ENCODE measurements at regions not wholly inside any gene's neighbourhood (a gene's known extent, or its start where the extent isn't known, plus 50 kb on each side); places are given as distances from the start of the nearest gene placed in this dataset.

GRCh38 chr2:71965530-71965929 is 182.1 kb downstream of the CYP26B1 start (continued):
- TF ChIP-seq BATF2 (CRISPR knock-in tag; IDR thresholded peaks at IDR 0.05), result no peak

GRCh38 chr2:71962911-71963694 is 184.6 kb downstream of the CYP26B1 start:
- CTCF ChIA-PET (ENCODE audit: low intra/inter-chr PET ratio, low total read pairs), result no interaction called here
- Histone ChIP-seq H4K20me1 (ENCODE audit: insufficient read depth, low read length) (no peaks in the 10 kb centered on the region), H3K9me3 (ENCODE audit: low read length) (peaks cover 11% of the 10 kb centered on the region), H3K27ac (ENCODE audit: extremely low read length, insufficient read depth, low read length) (no peak overlapping the region), H3K4me1 (ENCODE audit: insufficient read depth, low read length) (0 out of 2 replicates have a peak, but pooled peaks cover 7% of the 10 kb centered on the region), H3K4me2 (ENCODE audit: low read depth, low read length) (no peak overlapping the region), H3K79me2 (ENCODE audit: insufficient read depth, low read length) (no peaks in the 10 kb centered on the region), H3K9ac (ENCODE audit: insufficient read depth, low read depth, low read length) (no peak overlapping the region), H3K36me3 (replicated peaks in 1 of 2; ENCODE audit: control insufficient read depth in 1 of 2, insufficient read depth in 2 of 2, low read length in 2 of 2) (no peaks in the 10 kb centered on the region), H2AFZ (ENCODE audit: low read length) (no peak overlapping the region), H3K27me3 (ENCODE audit: control insufficient read depth in 1 of 2, insufficient read depth in 2 of 2, low read length in 2 of 2) (peaks cover 0 to 32% of the 10 kb centered on the region in 2 experiments; a peak in 4 of 5 replicates), H3K4me3 (replicated peaks in 1 of 3; ENCODE audit: insufficient read depth in 1 of 3, low read depth in 2 of 3, low read length in 3 of 3) (no peak overlapping the region)
- intact Hi-C loops (cut with micrococcal nuclease; ENCODE audit: unreplicated experiment), result no loop called here
- 3% methylated on average over 9 of the region's 10 CpGs for WGBS (ENCODE audit: low lambda C conversion rate)
- no TSS peak for BruUV-seq (replicated peaks)
- ATAC-seq (no peak), DNase-seq (ENCODE audit: low spot score) (no peak), FAIRE-seq (no peak)
- TF ChIP-seq SSRP1 (CRISPR knock-in tag; IDR thresholded peaks at IDR 0.05), result no peak
- no peak for TF ChIP-seq CENPT (CRISPR knock-in tag; IDR thresholded peaks at IDR 0.05; ENCODE audit: low read depth)
- no peak for TF ChIP-seq SMC3 (IDR thresholded peaks at IDR 0.05; ENCODE audit: low read length)
- no peak for TF ChIP-seq PHB2 (IDR thresholded peaks at IDR 0.05; ENCODE audit: partially characterized antibody)
- no peak for TF ChIP-seq ZFX (CRISPR knock-in tag; IDR thresholded peaks at IDR 0.05; ENCODE audit: low read depth)
- TF ChIP-seq ZNF382 (CRISPR knock-in tag; IDR thresholded peaks at IDR 0.05; ENCODE audit: borderline replicate concordance), result no peak
- no peak for TF ChIP-seq TEAD3 (CRISPR knock-in tag; optimal IDR thresholded peaks at IDR 0.05; ENCODE audit: borderline replicate concordance)
- TF ChIP-seq RFXANK (CRISPR knock-in tag; IDR thresholded peaks at IDR 0.05), result no peak
- no peak for TF ChIP-seq HNF1A (IDR thresholded peaks at IDR 0.05; ENCODE audit: low read depth)
- no peak for TF ChIP-seq HNF1A (CRISPR knock-in tag; IDR thresholded peaks at IDR 0.05; ENCODE audit: borderline replicate concordance)
- TF ChIP-seq SP4 (CRISPR knock-in tag; IDR thresholded peaks at IDR 0.05), result no peak
- TF ChIP-seq YEATS2 (CRISPR knock-in tag; IDR thresholded peaks at IDR 0.05; ENCODE audit: borderline replicate concordance), result no peak
- no peak for TF ChIP-seq PAF1 (CRISPR knock-in tag; IDR thresholded peaks at IDR 0.05)
- no peak for TF ChIP-seq ZBTB1 (CRISPR knock-in tag; IDR thresholded peaks at IDR 0.05; ENCODE audit: borderline replicate concordance)
- no peak for TF ChIP-seq ZNF713 (CRISPR knock-in tag; IDR thresholded peaks at IDR 0.05)
- no peak for TF ChIP-seq ONECUT2 (CRISPR knock-in tag; IDR thresholded peaks at IDR 0.05)
- TF ChIP-seq PAWR (CRISPR knock-in tag; IDR thresholded peaks at IDR 0.05; ENCODE audit: borderline replicate concordance), result no peak
- POLR2A ChIA-PET, result no interaction called here
- in situ Hi-C loops (cut with HindIII; ENCODE audit: extremely low pct_ligation_motif_present, low pct_unique_long_range_greater_than_20kb), result no loop called here

Measured in HepG2 (cell line).